ENCODE measurements at regions not wholly inside any gene's neighbourhood (a gene's known extent, or its start where the extent isn't known, plus 50 kb on each side); places are given as distances from the start of the nearest gene placed in this dataset.

GRCh38 chr4:132592340-132592739, 556.8 kb upstream of the PCDH10 start:
- no peaks in the 10 kb centered on the region for H3K27me3 ChIP-seq (ENCODE audit: control insufficient read depth, extremely low read depth, insufficient read depth, low read length)

DNA sequence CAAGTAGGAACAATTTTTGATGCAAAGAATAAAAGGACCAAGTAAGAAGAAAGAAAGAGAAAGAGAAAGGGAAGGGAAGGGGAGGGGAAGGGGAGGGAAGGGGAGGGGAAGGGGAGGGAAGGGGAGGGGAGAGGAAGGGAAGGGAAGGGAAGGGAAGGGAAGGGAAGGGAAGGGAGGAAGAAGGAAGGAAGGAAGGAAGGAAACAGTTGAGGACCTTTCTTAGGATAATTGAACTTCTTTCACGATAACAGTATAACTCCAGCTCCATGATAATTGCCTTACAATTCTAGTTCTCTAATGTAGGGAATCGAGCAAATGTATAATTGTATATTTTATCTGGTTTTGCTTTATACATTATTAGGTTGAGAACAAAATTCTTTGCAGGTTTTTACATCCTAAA, 556.2 kb upstream of the PCDH10 start:
- dilution Hi-C loops (cut with MboI; ENCODE audit: extremely low pct_ligation_motif_present, low sequenced_read_pairs), result no loop called here
- Histone ChIP-seq H2AFZ (ENCODE audit: control insufficient read depth, low read length) (no peak overlapping the region), H3K27me3 (ENCODE audit: control insufficient read depth, extremely low read depth, insufficient read depth, low read length) (no peaks in the 10 kb centered on the region), H3K79me2 (ENCODE audit: control insufficient read depth, insufficient read depth, low read length) (no peaks in the 10 kb centered on the region), H3K4me2 (ENCODE audit: control insufficient read depth, extremely low read depth, insufficient read depth, low read depth, low read length) (no peak overlapping the region), H3K27ac (ENCODE audit: control insufficient read depth, insufficient read depth, low read length) (no peak overlapping the region), H3K9ac (ENCODE audit: control insufficient read depth, extremely low read depth, insufficient read depth, low read length) (no peak overlapping the region), H3K9me1 (ENCODE audit: control insufficient read depth, extremely low read depth, insufficient read depth, low read length) (no peaks in the 10 kb centered on the region), H4K20me1 (ENCODE audit: control insufficient read depth, extremely low read depth, insufficient read depth, low read length) (no peaks in the 10 kb centered on the region), H3K9me3 (ENCODE audit: control insufficient read depth, low read depth, low read length) (no peaks in the 10 kb centered on the region), H3K36me3 (ENCODE audit: control insufficient read depth in 2 of 2, extremely low read depth in 1 of 2, insufficient read depth in 2 of 2, low read length in 2 of 2) (no peaks in the 10 kb centered on the region), H3K4me1 (ENCODE audit: control insufficient read depth, extremely low read depth, insufficient read depth, low read length) (no peaks in the 10 kb centered on the region), H3K4me3 (ENCODE audit: control insufficient read depth in 2 of 3, extremely low read depth in 1 of 3, insufficient read depth in 2 of 3, low read depth in 1 of 3, low read length in 3 of 3) (no peak overlapping the region)
- FAIRE-seq (no peak), DNase-seq (ENCODE audit: low read depth, low spot score) (no peak)
- TF ChIP-seq CTCF (optimal IDR thresholded peaks at IDR 0.05 in 1 of 3, IDR thresholded peaks at IDR 0.05 in 1 of 3, conservative IDR thresholded peaks at IDR 0.05 in 1 of 3; ENCODE audit: extremely low read depth in 1 of 3, insufficient read depth in 2 of 3, low read length in 3 of 3) (no peak), EZH2 (IDR thresholded peaks at IDR 0.05; ENCODE audit: low read length) (no peak)

More at GRCh38 chr4:132592340-132592739, 556.8 kb upstream of the PCDH10 start:
- H3K9me3 ChIP-seq (ENCODE audit: control insufficient read depth, low read depth, low read length), result no peaks in the 10 kb centered on the region
- FAIRE-seq (no peak), DNase-seq (ENCODE audit: low read depth, low spot score) (no peak)
- H3K9me1 ChIP-seq (ENCODE audit: control insufficient read depth, extremely low read depth, insufficient read depth, low read length), result no peaks in the 10 kb centered on the region
- no peaks in the 10 kb centered on the region for H3K79me2 ChIP-seq (ENCODE audit: control insufficient read depth, insufficient read depth, low read length)
- TF ChIP-seq EZH2 (IDR thresholded peaks at IDR 0.05; ENCODE audit: low read length) (no peak), CTCF (optimal IDR thresholded peaks at IDR 0.05 in 1 of 3, IDR thresholded peaks at IDR 0.05 in 1 of 3, conservative IDR thresholded peaks at IDR 0.05 in 1 of 3; ENCODE audit: extremely low read depth in 1 of 3, insufficient read depth in 2 of 3, low read length in 3 of 3) (no peak)
- no peaks in the 10 kb centered on the region for H3K4me1 ChIP-seq (ENCODE audit: control insufficient read depth, extremely low read depth, insufficient read depth, low read length)
- no peak overlapping the region for H3K4me3 ChIP-seq (ENCODE audit: control insufficient read depth in 2 of 3, extremely low read depth in 1 of 3, insufficient read depth in 2 of 3, low read depth in 1 of 3, low read length in 3 of 3)
- H2AFZ ChIP-seq (ENCODE audit: control insufficient read depth, low read length), result no peak overlapping the region
- dilution Hi-C loops (cut with MboI; ENCODE audit: extremely low pct_ligation_motif_present, low sequenced_read_pairs), result no loop called here
- no peaks in the 10 kb centered on the region for H3K36me3 ChIP-seq (ENCODE audit: control insufficient read depth in 2 of 2, extremely low read depth in 1 of 2, insufficient read depth in 2 of 2, low read length in 2 of 2)
- no peak overlapping the region for H3K9ac ChIP-seq (ENCODE audit: control insufficient read depth, extremely low read depth, insufficient read depth, low read length)
- H3K4me2 ChIP-seq (ENCODE audit: control insufficient read depth, extremely low read depth, insufficient read depth, low read depth, low read length), result no peak overlapping the region
- H3K27ac ChIP-seq (ENCODE audit: control insufficient read depth, insufficient read depth, low read length), result no peak overlapping the region
- H4K20me1 ChIP-seq (ENCODE audit: control insufficient read depth, extremely low read depth, insufficient read depth, low read length), result no peaks in the 10 kb centered on the region
